Frontal cortex (tissue), 3 donors: ENCODE measurements at regions not wholly inside any gene's neighbourhood (a gene's known extent, or its start where the extent isn't known, plus 50 kb on each side); places are given as distances from the start of the nearest gene placed in this dataset.

ENCODE experiments used
- DNase-seq, 2 donors: peaks; one replicate each; pipeline ENCODE4 v3.0.0; 2012; ENCODE audit warnings: low spot score in 2 of 2
- FAIRE-seq: peaks from 2 replicates; lab custom pipeline; 2012; peaks lifted over from hg19 to GRCh38; lab: Jason Lieb, UNC
- donor health status: control.
- donor health status: control.
- donor health status: control.

GRCh38 chr3:15941958-15942357, 144.2 kb upstream of the ANKRD28 start:
- DNase-seq (no peak), FAIRE-seq (no peak)

- no peak for DNase-seq
- FAIRE-seq, result no peak
Measured at GRCh38 chr3:15942462-15942861, 144.7 kb upstream of the ANKRD28 start.

- FAIRE-seq, result no peak
- DNase-seq, result no peak
Measured at GRCh38 chr3:15942936-15943335, 145.2 kb upstream of the ANKRD28 start.

GRCh38 chr3:15948388-15948787, 150.6 kb upstream of the ANKRD28 start:
- no peak for FAIRE-seq
- DNase-seq, result no peak

GRCh38 chr3:15952543-15953175, 154.9 kb upstream of the ANKRD28 start:
- FAIRE-seq (no peak), DNase-seq (no peak)

- DNase-seq (no peak), FAIRE-seq (no peak)
Measured at GRCh38 chr3:15953841-15954240, 156.1 kb upstream of the ANKRD28 start.

- FAIRE-seq (no peak), DNase-seq (peak in 1 of 2 donors; percentile 10)
Measured at GRCh38 chr3:15955968-15956367, 158.2 kb upstream of the ANKRD28 start.

- FAIRE-seq (no peak), DNase-seq (no peak)
Measured at GRCh38 chr3:15958692-15959433, 161.1 kb upstream of the ANKRD28 start.

- no peak for FAIRE-seq
- no peak for DNase-seq
Measured at GRCh38 chr3:15959434-15959811, 161.6 kb upstream of the ANKRD28 start.

GRCh38 chr3:15964605-15965442, 167.0 kb upstream of the ANKRD28 start:
- DNase-seq (no peak), FAIRE-seq (no peak)

- FAIRE-seq (no peak), DNase-seq (no peak)
Measured at GRCh38 chr3:15967577-15967976, 169.8 kb upstream of the ANKRD28 start.

GRCh38 chr3:15969874-15970640, 172.3 kb upstream of the ANKRD28 start:
- DNase-seq (no peak), FAIRE-seq (no peak)

- DNase-seq (no peak), FAIRE-seq (no peak)
Measured at GRCh38 chr3:15973414-15973813, 175.6 kb upstream of the ANKRD28 start.

- no peak for FAIRE-seq
- no peak for DNase-seq
Measured at GRCh38 chr3:15973940-15974339, 176.2 kb upstream of the ANKRD28 start.

- no peak for FAIRE-seq
- no peak for DNase-seq
Measured at GRCh38 chr3:15974647-15975046, 176.9 kb upstream of the ANKRD28 start.

GRCh38 chr3:15976524-15976923, 178.7 kb upstream of the ANKRD28 start:
- DNase-seq (no peak), FAIRE-seq (no peak)

- FAIRE-seq (no peak), DNase-seq (no peak)
Measured at GRCh38 chr3:15977090-15977489, 179.3 kb upstream of the ANKRD28 start.

- FAIRE-seq (no peak), DNase-seq (no peak)
Measured at GRCh38 chr3:15977598-15978232, 179.9 kb upstream of the ANKRD28 start.

- no peak for FAIRE-seq
Measured at GRCh38 chr3:15978801-15979200, 181.0 kb upstream of the ANKRD28 start.

GRCh38 chr3:15979495-15979894, 181.7 kb upstream of the ANKRD28 start:
- FAIRE-seq, result no peak
- DNase-seq, result no peak

More at GRCh38 chr3:15978801-15979200, 181.0 kb upstream of the ANKRD28 start:
- DNase-seq, result no peak
